SIG-M5 treated with dmso at 0.1 percent for 504 hours (cell line): ENCODE measurements at regions not wholly inside any gene's neighbourhood (a gene's known extent, or its start where the extent isn't known, plus 50 kb on each side); places are given as distances from the start of the nearest gene placed in this dataset.

Source experiments
- DNase-seq: peaks from one replicate; lab custom pipeline; 2025; ENCODE audit not compliant: unreplicated experiment; lab: John Stamatoyannopoulos, UW

- DNase-seq: no peak
These were observed 571.0 kb downstream of the NR2F1-AS1 start for GRCh38 chr5:93010037-93010436.

GRCh38 chr5:93008502-93009207, 572.4 kb downstream of the NR2F1-AS1 start:
- no peak for DNase-seq

- no peak for DNase-seq
These were observed 574.1 kb downstream of the NR2F1-AS1 start for GRCh38 chr5:93006915-93007314.

GRCh38 chr5:92998456-92998855, 582.6 kb downstream of the NR2F1-AS1 start:
- no peak for DNase-seq

GRCh38 chr5:92994392-92994791, 586.6 kb downstream of the NR2F1-AS1 start:
- no peak for DNase-seq

GRCh38 chr5:92992073-92992472, 588.9 kb downstream of the NR2F1-AS1 start:
- DNase-seq: no peak

GRCh38 chr5:92991581-92992067, 589.4 kb downstream of the NR2F1-AS1 start:
- no peak for DNase-seq

- no peak for DNase-seq
These were observed 590.2 kb downstream of the NR2F1-AS1 start for GRCh38 chr5:92990771-92991170.

- no peak for DNase-seq
These were observed 600.0 kb downstream of the NR2F1-AS1 start for GRCh38 chr5:92981001-92981400.

- no peak for DNase-seq
These were observed 600.5 kb downstream of the NR2F1-AS1 start for GRCh38 chr5:92980491-92980890.

GRCh38 chr5:92979716-92980115, 601.3 kb downstream of the NR2F1-AS1 start:
- no peak for DNase-seq

GRCh38 chr5:92977846-92978540, 603.0 kb downstream of the NR2F1-AS1 start:
- no peak for DNase-seq

- no peak for DNase-seq
These were observed 604.9 kb downstream of the NR2F1-AS1 start for GRCh38 chr5:92976156-92976555.

- DNase-seq: no peak
These were observed 611.2 kb downstream of the NR2F1-AS1 start for GRCh38 chr5:92969781-92970237.

GRCh38 chr5:92969191-92969780, 611.7 kb downstream of the NR2F1-AS1 start:
- DNase-seq: no peak

GRCh38 chr5:92963800-92964199, 617.2 kb downstream of the NR2F1-AS1 start:
- no peak for DNase-seq

GRCh38 chr5:92962752-92963151, 618.3 kb downstream of the NR2F1-AS1 start:
- DNase-seq: no peak

GRCh38 chr5:92956886-92957285, 624.1 kb downstream of the NR2F1-AS1 start:
- no peak for DNase-seq

- DNase-seq: no peak
These were observed 628.8 kb downstream of the NR2F1-AS1 start for GRCh38 chr5:92952243-92952642.

GRCh38 chr5:92951746-92952145, 629.3 kb downstream of the NR2F1-AS1 start:
- no peak for DNase-seq

- no peak for DNase-seq
These were observed 634.5 kb downstream of the NR2F1-AS1 start for GRCh38 chr5:92946546-92946945.

GRCh38 chr5:92945605-92946097, 635.4 kb downstream of the NR2F1-AS1 start:
- no peak for DNase-seq
